ENCODE measurements at regions not wholly inside any gene's neighbourhood (a gene's known extent, or its start where the extent isn't known, plus 50 kb on each side); places are given as distances from the start of the nearest gene placed in this dataset.
"Not testable (repeated sequence)": the region's sequence is repeated elsewhere in the genome, so short reads cannot be mapped to it uniquely, and the experiment has no call there.

- not testable (repeated sequence) for TF ChIP-seq ZNF274 (IDR thresholded peaks at IDR 0.05; ENCODE audit: low read depth, low read length); YY1 (IDR thresholded peaks at IDR 0.05; ENCODE audit: insufficient read depth, insufficient read length)
Measured at GRCh38 chr11:93926099-93926498, 75.7 kb upstream of the VSTM5 start.
